SK-N-SH (cell line): ENCODE measurements at regions not wholly inside any gene's neighbourhood (a gene's known extent, or its start where the extent isn't known, plus 50 kb on each side); places are given as distances from the start of the nearest gene placed in this dataset.

ENCODE experiments used
- CHD2 ChIP-seq: fragments of 150-350 bp; IDR thresholded peaks from 2 replicates; pipeline ENCODE4 v1.6.1; 2018; ENCODE audit warnings: low read length; ENCODE audit not compliant: partially characterized antibody
- GATA2 ChIP-seq: sonication (generic); formaldehyde crosslinking; IDR thresholded peaks from 2 replicates; pipeline ENCODE4 v1.5.0; 2020; ENCODE audit warnings: mild to moderate bottlenecking, missing genetic modification reagents
- MAX ChIP-seq: IDR thresholded peaks from 2 replicates; pipeline ENCODE4 v1.4.0; 2012; ENCODE audit warnings: low read depth
- POLR2AphosphoS5 ChIP-seq: IDR thresholded peaks from 2 replicates; pipeline ENCODE4 v1.6.1; 2012; ENCODE audit warnings: low read depth, low read length
- RFX5 ChIP-seq: IDR thresholded peaks from 2 replicates; pipeline ENCODE4 v1.6.1; 2012; ENCODE audit warnings: mild to moderate bottlenecking, improper control_type of control experiment, low read length
- SIN3A ChIP-seq: IDR thresholded peaks from 2 replicates; pipeline ENCODE4 v1.6.1; 2012; ENCODE audit warnings: low read depth, mild to moderate bottlenecking, low read length, moderate library complexity, borderline replicate concordance
- TAF1 ChIP-seq: IDR thresholded peaks from 2 replicates; pipeline ENCODE4 v1.6.1; 2012; ENCODE audit warnings: low read depth, mild to moderate bottlenecking, low read length, moderate library complexity, borderline replicate concordance
- TCF12 ChIP-seq: IDR thresholded peaks from 2 replicates; pipeline ENCODE4 v1.4.0; 2012
- TEAD4 ChIP-seq: IDR thresholded peaks from 2 replicates; pipeline ENCODE4 v1.4.0; 2012; ENCODE audit warnings: mild to moderate bottlenecking, borderline replicate concordance; ENCODE audit not compliant: insufficient read depth
- USF2 ChIP-seq: fragments of 150-350 bp; IDR thresholded peaks from 2 replicates; pipeline ENCODE4 v1.6.1; 2017; ENCODE audit warnings: antibody characterized with exemption, low read length, low read depth, borderline replicate concordance
- TF ChIP-seq, protein P1 (sequence below): fragments of 200-600 bp; sonication (generic); IDR thresholded peaks from 2 replicates; pipeline ENCODE4 v1.6.1; 2017; ENCODE audit warnings: antibody characterized with exemption, mild to moderate bottlenecking, moderate library complexity

- TF ChIP-seq, protein P1, sequence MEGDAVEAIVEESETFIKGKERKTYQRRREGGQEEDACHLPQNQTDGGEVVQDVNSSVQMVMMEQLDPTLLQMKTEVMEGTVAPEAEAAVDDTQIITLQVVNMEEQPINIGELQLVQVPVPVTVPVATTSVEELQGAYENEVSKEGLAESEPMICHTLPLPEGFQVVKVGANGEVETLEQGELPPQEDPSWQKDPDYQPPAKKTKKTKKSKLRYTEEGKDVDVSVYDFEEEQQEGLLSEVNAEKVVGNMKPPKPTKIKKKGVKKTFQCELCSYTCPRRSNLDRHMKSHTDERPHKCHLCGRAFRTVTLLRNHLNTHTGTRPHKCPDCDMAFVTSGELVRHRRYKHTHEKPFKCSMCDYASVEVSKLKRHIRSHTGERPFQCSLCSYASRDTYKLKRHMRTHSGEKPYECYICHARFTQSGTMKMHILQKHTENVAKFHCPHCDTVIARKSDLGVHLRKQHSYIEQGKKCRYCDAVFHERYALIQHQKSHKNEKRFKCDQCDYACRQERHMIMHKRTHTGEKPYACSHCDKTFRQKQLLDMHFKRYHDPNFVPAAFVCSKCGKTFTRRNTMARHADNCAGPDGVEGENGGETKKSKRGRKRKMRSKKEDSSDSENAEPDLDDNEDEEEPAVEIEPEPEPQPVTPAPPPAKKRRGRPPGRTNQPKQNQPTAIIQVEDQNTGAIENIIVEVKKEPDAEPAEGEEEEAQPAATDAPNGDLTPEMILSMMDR, result no peak
- TF ChIP-seq MAX, result no peak
- no peak for TF ChIP-seq RFX5
- TF ChIP-seq CHD2, result no peak
- no peak for TF ChIP-seq GATA2 (CRISPR knock-in tag)
- TF ChIP-seq POLR2AphosphoS5, result no peak
- TF ChIP-seq TEAD4, result no peak
- TF ChIP-seq USF2, result no peak
- no peak for TF ChIP-seq SIN3A
- no peak for TF ChIP-seq TAF1
- TF ChIP-seq TCF12, result no peak
These were observed 160.9 kb upstream of the PMEPA1 start for GRCh38 chr20:57870597-57871236.
